HUES6 (cell line): ENCODE measurements at regions not wholly inside any gene's neighbourhood (a gene's known extent, or its start where the extent isn't known, plus 50 kb on each side); places are given as distances from the start of the nearest gene placed in this dataset.

ENCODE experiments used
- H3K27ac ChIP-seq: 2 replicates; pipeline ENCODE4 v1.7.0; 2013; ENCODE audit warnings: low read depth, mild to moderate bottlenecking, low read length, inconsistent platforms
- H3K27me3 ChIP-seq: 2 replicates; pipeline ENCODE4 v1.6.1; 2013; ENCODE audit warnings: low read length; ENCODE audit not compliant: control insufficient read depth, insufficient read depth
- H3K36me3 ChIP-seq: 2 replicates; pipeline ENCODE4 v1.6.1; 2013; ENCODE audit warnings: low read length; ENCODE audit not compliant: control insufficient read depth, insufficient read depth
- H3K4me1 ChIP-seq: 2 replicates; pipeline ENCODE4 v1.6.1; 2013; ENCODE audit warnings: low read length; ENCODE audit not compliant: control insufficient read depth, insufficient read depth
- H3K4me3 ChIP-seq: 2 replicates; pipeline ENCODE4 v1.5.1; 2013; ENCODE audit warnings: low read depth, low read length
- H3K9ac ChIP-seq: one replicate; pipeline ENCODE4 v1.6.1; 2013; ENCODE audit warnings: mild to moderate bottlenecking, low read length
- H3K9me3 ChIP-seq: 2 replicates; pipeline ENCODE4 v1.6.1; 2013; ENCODE audit warnings: low read depth, low read length; ENCODE audit not compliant: control insufficient read depth, insufficient read depth

DNA sequence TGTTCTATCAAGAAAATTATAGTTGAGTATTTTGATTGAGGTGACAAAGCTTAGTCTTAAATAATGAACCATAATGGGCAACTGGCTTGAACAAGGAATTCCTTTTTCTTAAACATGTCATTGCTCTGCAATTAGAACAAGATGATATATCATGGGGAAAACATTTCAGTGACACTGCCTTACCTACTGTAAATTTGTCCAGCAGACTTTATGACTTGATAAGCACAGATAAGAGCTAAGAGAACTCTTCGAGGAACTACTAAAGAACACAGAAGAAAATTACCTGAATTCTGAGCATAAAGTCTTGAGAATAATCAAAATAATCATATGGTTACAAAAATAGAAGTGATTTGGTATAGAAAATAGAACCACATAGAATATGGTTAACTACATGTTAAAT lies 257.8 kb downstream of the PDHA2 start:
- Histone ChIP-seq H3K36me3 (no peaks in the 10 kb centered on the region), H3K9me3 (no peaks in the 10 kb centered on the region), H3K27ac (no peak overlapping the region), H3K4me1 (no peaks in the 10 kb centered on the region), H3K9ac (no peak overlapping the region), H3K4me3 (no peak overlapping the region), H3K27me3 (no peaks in the 10 kb centered on the region)

- Histone ChIP-seq H3K9ac (no peak overlapping the region), H3K27ac (no peak overlapping the region), H3K9me3 (no peaks in the 10 kb centered on the region), H3K27me3 (no peaks in the 10 kb centered on the region), H3K36me3 (no peaks in the 10 kb centered on the region), H3K4me3 (no peak overlapping the region), H3K4me1 (no peaks in the 10 kb centered on the region)
These were observed 259.1 kb downstream of the PDHA2 start for GRCh38 chr4:96099031-96099430.

DNA sequence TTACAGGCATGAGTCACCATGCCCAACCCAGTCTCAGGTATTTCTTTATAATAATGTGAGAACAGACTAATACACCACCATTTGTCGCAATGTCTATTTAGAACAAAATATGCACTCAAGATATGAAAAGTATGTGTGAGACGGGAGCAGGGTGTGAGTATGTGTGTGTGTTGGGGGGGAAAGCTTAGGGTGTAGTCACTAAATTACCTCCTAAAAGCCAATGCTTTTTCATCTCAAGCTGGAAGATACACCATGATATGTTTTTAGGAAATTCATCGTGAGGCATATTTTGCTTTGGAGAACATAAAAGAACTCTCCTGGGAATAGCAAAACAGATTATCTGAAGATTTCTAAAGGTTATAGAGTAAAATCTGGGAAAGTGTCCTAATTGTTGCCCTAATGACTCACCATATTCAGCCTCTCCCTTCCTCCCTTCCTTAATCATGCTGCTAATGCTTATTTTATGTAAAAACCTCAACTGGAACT lies 262.7 kb downstream of the PDHA2 start:
- Histone ChIP-seq H3K4me1 (no peaks in the 10 kb centered on the region), H3K27ac (no peak overlapping the region)

GRCh38 chr4:96103086-96103485 lies 263.2 kb downstream of the PDHA2 start:
- no peaks in the 10 kb centered on the region for H3K4me1 ChIP-seq
- H3K4me3 ChIP-seq, result no peak overlapping the region
- H3K36me3 ChIP-seq, result no peaks in the 10 kb centered on the region
- no peaks in the 10 kb centered on the region for H3K9me3 ChIP-seq
- no peak overlapping the region for H3K9ac ChIP-seq
- no peaks in the 10 kb centered on the region for H3K27me3 ChIP-seq
- no peak overlapping the region for H3K27ac ChIP-seq

More for the DNA sequence above, 262.7 kb downstream of the PDHA2 start:
- Histone ChIP-seq H3K27me3 (no peaks in the 10 kb centered on the region), H3K4me3 (no peak overlapping the region), H3K36me3 (no peaks in the 10 kb centered on the region), H3K9me3 (no peaks in the 10 kb centered on the region), H3K9ac (no peak overlapping the region)

DNA sequence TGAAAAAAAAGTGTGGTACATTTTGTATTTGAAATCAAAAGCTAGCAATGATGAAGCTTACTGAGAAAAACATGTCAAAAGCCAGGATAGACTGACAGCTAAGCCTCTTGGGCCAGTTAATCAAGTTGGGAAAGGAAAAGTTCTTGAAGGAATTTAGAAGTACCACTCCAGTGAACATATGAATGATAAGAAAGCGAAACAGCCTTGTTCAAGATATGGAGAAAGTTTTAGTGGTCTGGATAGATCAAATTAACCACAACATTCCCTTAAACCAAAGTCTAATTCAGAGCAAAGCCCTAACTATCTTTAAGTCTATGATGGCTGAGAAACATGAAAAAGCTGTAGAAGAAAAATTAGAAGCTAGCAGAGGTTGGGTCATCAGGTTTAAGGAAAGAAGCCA lies 268.3 kb downstream of the PDHA2 start:
- Histone ChIP-seq H3K4me1 (no peaks in the 10 kb centered on the region), H3K36me3 (no peaks in the 10 kb centered on the region), H3K27me3 (no peaks in the 10 kb centered on the region), H3K9ac (no peak overlapping the region), H3K4me3 (no peak overlapping the region), H3K9me3 (peaks cover 5% of the 10 kb centered on the region; the same call in 1 of the 2 replicates), H3K27ac (no peak overlapping the region)

DNA sequence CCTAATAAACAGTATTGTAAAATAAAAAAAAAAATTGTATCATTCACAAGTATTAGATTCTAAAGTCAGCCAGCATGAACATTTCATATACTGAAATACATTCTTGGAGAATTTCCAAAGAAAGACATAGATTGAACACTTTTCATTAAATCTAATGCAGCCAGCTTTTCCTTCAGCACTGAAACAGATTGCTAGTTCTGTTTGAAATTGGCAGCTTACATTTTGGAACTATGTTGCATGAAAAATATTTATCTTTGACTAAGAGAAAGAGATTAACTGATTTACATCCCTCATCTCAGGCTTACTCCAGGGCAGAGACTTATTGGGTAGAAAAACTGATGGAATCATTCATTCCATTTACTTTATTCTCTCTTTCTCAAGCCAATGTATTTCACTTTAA lies 272.7 kb downstream of the PDHA2 start:
- Histone ChIP-seq H3K27ac (no peak overlapping the region), H3K27me3 (no peaks in the 10 kb centered on the region), H3K4me3 (no peak overlapping the region), H3K36me3 (no peaks in the 10 kb centered on the region), H3K9ac (no peak overlapping the region), H3K4me1 (no peaks in the 10 kb centered on the region), H3K9me3 (peaks cover 5% of the 10 kb centered on the region; the same call in 1 of the 2 replicates)

DNA sequence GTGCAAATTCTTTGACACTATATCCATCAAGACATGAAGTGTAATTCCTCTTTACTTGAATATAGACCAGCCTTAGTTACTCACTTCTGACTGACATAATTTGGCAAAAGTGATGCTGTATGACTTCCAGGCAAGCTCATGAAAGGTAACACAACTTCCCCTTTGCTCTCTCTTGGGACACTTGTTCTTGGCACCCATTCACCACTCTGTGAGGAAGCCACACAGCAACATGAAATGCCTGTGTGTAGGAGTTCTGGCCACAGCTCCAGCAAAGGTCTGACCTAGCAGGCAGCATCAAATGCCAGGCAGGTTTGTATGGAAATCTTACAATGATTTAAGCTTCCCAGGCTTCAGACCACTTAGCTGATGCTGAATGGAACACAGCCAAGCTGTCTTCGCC lies 280.3 kb downstream of the PDHA2 start:
- H3K36me3 ChIP-seq, result no peaks in the 10 kb centered on the region
- H3K27ac ChIP-seq, result no peak overlapping the region
- no peaks in the 10 kb centered on the region for H3K4me1 ChIP-seq
- no peaks in the 10 kb centered on the region for H3K27me3 ChIP-seq
- H3K9me3 ChIP-seq, result no peaks in the 10 kb centered on the region
- no peak overlapping the region for H3K9ac ChIP-seq
- H3K4me3 ChIP-seq, result no peak overlapping the region

GRCh38 chr4:96126227-96126626 lies 286.3 kb downstream of the PDHA2 start:
- no peaks in the 10 kb centered on the region for H3K36me3 ChIP-seq
- H3K27me3 ChIP-seq, result no peaks in the 10 kb centered on the region
- H3K4me1 ChIP-seq, result no peaks in the 10 kb centered on the region
- no peak overlapping the region for H3K4me3 ChIP-seq
- H3K9ac ChIP-seq, result no peak overlapping the region
- H3K27ac ChIP-seq, result no peak overlapping the region
- no peaks in the 10 kb centered on the region for H3K9me3 ChIP-seq

DNA sequence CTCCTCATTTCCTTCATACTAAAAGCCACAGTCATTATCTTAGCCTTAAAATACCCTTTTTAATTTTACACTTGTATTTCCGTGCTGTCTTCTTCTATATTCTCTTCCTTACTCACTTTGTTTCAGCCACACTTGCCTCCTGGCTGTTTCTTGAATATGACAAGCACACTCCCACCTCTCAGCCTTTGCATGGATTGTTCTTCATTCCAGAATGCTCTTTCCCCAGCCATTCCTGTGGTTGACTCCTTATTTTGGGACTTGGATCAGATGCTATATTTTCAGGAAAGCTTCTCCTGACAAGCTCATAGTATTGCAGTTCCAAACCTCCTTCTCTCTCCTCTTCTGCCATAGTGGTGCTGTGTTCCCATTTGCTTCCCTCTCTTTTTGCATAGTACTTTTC lies 291.3 kb downstream of the PDHA2 start:
- H3K4me1 ChIP-seq, result no peaks in the 10 kb centered on the region
- no peaks in the 10 kb centered on the region for H3K36me3 ChIP-seq
- no peaks in the 10 kb centered on the region for H3K9me3 ChIP-seq
- H3K27me3 ChIP-seq, result no peaks in the 10 kb centered on the region
- H3K9ac ChIP-seq, result no peak overlapping the region
- no peak overlapping the region for H3K4me3 ChIP-seq
- H3K27ac ChIP-seq, result no peak overlapping the region

DNA sequence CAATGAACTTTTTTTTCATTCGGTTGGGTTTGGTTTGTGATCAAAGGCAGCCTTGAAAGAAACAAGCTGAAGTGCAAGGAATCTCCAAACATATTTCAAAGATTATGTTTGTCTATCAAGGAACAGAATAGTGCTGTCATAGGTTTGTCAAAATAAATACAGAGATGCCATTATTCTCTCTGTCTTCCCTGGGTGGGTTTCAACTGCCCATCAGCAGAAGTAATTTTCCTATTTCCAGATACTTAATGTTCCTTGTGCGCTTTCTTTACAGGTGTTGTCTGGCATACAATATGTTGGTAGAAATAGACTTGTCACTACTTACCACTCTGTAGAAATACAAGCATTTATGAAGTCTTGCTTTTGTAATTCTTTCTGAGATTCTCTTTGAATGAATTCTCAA lies 294.9 kb downstream of the PDHA2 start:
- no peak overlapping the region for H3K9ac ChIP-seq

DNA sequence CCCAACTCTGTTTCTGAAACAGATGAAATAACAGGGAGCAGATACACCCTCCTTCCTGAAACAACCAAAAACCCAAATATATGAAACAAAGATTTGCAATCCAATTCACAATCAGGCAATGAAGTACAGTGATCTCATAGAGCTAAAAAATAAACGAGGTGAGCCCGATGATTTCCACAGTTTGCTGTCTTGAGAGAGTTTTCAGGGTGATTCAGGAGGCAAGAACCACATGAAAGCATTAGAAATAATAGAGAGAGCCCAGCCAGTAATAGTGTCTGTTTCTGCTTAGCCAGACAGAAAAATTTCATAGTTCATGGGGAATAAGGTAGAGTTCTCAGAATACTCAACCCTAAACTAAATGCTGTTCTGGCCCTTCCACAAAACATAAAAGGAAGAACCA lies 296.2 kb downstream of the PDHA2 start:
- Histone ChIP-seq H3K4me1 (no peaks in the 10 kb centered on the region), H3K9ac (no peak overlapping the region), H3K36me3 (no peaks in the 10 kb centered on the region)

More for the DNA sequence above, 294.9 kb downstream of the PDHA2 start:
- Histone ChIP-seq H3K4me1 (no peaks in the 10 kb centered on the region), H3K4me3 (no peak overlapping the region), H3K36me3 (no peaks in the 10 kb centered on the region), H3K27me3 (no peaks in the 10 kb centered on the region), H3K27ac (no peak overlapping the region), H3K9me3 (no peaks in the 10 kb centered on the region)

More for the DNA sequence above, 296.2 kb downstream of the PDHA2 start:
- no peak overlapping the region for H3K27ac ChIP-seq
- no peaks in the 10 kb centered on the region for H3K27me3 ChIP-seq
- no peaks in the 10 kb centered on the region for H3K9me3 ChIP-seq
- no peak overlapping the region for H3K4me3 ChIP-seq
